B cell (primary cell): ENCODE measurements at regions not wholly inside any gene's neighbourhood (a gene's known extent, or its start where the extent isn't known, plus 50 kb on each side); places are given as distances from the start of the nearest gene placed in this dataset.
"Not testable (repeated sequence)": the region's sequence is repeated elsewhere in the genome, so short reads cannot be mapped to it uniquely, and the experiment has no call there.

Source experiments
- EZH2 ChIP-seq: IDR thresholded peaks from 2 replicates; pipeline ENCODE4 v1.6.1; 2012; ENCODE audit warnings: borderline replicate concordance, low read depth, mild to moderate bottlenecking, moderate library complexity, low read length; ENCODE audit not compliant: insufficient read depth, poor library complexity, severe bottlenecking
- TF ChIP-seq, protein P1 (sequence below): fragments of 200-600 bp; IDR thresholded peaks from one replicate; pipeline ENCODE4 v1.8.0; 2022; ENCODE audit warnings: antibody characterized with exemption, mild to moderate bottlenecking

DNA sequence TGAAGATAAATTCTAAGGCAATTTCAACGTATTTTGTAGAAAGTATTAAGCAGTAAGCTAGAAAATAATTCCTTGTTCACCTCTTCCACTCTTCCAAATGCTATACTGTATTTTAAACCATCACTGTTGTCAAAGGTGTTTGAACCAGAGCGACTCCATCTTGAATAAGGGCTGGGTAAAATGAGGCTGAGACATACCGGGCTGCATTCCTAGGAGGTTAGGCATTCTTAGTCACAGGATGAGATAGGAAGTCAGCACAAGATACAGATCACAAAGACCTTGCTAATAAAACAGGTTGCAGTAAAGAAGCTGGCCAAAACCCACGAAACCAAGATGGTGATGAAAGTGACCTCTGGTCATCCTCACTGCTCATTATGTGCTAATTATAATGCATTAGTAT, 1045.7 kb upstream of the FLRT2 start:
- TF ChIP-seq, protein P1, sequence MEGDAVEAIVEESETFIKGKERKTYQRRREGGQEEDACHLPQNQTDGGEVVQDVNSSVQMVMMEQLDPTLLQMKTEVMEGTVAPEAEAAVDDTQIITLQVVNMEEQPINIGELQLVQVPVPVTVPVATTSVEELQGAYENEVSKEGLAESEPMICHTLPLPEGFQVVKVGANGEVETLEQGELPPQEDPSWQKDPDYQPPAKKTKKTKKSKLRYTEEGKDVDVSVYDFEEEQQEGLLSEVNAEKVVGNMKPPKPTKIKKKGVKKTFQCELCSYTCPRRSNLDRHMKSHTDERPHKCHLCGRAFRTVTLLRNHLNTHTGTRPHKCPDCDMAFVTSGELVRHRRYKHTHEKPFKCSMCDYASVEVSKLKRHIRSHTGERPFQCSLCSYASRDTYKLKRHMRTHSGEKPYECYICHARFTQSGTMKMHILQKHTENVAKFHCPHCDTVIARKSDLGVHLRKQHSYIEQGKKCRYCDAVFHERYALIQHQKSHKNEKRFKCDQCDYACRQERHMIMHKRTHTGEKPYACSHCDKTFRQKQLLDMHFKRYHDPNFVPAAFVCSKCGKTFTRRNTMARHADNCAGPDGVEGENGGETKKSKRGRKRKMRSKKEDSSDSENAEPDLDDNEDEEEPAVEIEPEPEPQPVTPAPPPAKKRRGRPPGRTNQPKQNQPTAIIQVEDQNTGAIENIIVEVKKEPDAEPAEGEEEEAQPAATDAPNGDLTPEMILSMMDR = not testable (repeated sequence)
- TF ChIP-seq EZH2 = not testable (repeated sequence)
